DLD1 (cell line): ENCODE measurements at regions not wholly inside any gene's neighbourhood (a gene's known extent, or its start where the extent isn't known, plus 50 kb on each side); places are given as distances from the start of the nearest gene placed in this dataset.
"Not testable (repeated sequence)": the region's sequence is repeated elsewhere in the genome, so short reads cannot be mapped to it uniquely, and the experiment has no call there.

Experiments
- in situ Hi-C: cut with HindIII; loops from 2 replicates; pipeline ENCODE4 v1.10.0; 2017; ENCODE audit warnings: low sequenced_read_pairs

DNA sequence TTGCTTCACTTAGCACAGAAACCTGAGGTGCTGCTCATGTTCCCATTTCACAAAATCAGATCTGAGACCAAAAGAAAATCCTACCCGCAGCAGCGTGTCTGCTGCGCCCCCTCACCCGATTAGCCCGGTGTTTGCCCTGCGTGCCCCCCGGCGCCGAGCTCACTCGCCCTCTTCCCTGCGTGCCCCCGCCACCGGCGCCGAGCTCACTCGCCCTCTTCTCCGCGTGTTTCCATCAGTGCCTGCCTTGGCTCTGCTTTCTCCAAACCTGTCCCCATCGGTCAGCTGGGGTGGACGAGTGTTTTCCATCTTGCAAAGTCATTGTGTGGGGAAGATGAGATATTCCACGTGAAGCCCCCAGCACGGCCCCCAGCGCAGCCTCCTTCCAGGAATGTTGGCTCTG lies 225.3 kb upstream of the PITRM1 start:
- in situ Hi-C loops = no loop called here

DNA sequence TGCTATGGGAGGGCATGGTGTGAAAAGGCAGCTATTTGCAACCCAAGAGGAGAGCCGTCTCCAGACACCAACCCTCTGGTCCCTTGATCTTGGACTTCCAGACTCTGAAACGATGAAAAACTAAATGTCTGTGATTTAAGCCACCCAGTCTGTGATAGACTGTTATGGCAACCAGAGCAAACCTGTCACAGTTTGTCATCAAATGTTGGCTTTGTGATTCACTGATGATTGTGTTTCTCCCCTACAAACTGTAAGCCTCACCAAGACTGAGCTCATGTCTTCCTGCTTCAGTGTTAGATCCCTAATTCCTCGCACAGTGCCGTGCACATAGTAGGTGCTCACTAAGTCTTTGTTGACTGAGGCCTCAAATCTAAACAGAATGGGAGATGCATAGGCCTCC lies 224.6 kb upstream of the PITRM1 start:
- in situ Hi-C loops = no loop called here

GRCh38 chr10:3396116-3396515 lies 223.5 kb upstream of the PITRM1 start:
- in situ Hi-C loops = no loop called here

- in situ Hi-C loops = no loop called here
Observed at GRCh38 chr10:3395458-3395861, 222.9 kb upstream of the PITRM1 start.

GRCh38 chr10:3395041-3395440 lies 222.5 kb upstream of the PITRM1 start:
- in situ Hi-C loops = no loop called here

GRCh38 chr10:3393958-3394357 lies 221.4 kb upstream of the PITRM1 start:
- in situ Hi-C loops = no loop called here

GRCh38 chr10:3391657-3392056 lies 219.1 kb upstream of the PITRM1 start:
- in situ Hi-C loops = no loop called here

- in situ Hi-C loops = no loop called here
Observed at GRCh38 chr10:3389130-3389529, 216.5 kb upstream of the PITRM1 start.

GRCh38 chr10:3385487-3385886 lies 212.9 kb upstream of the PITRM1 start:
- in situ Hi-C loops = no loop called here

- in situ Hi-C loops = loop anchor here (5.0 kb wide), 1 partner anchor 55 kb away; no protein-coding TSS in a partner anchor
Observed at GRCh38 chr10:3382092-3382491, 209.5 kb upstream of the PITRM1 start.

DNA sequence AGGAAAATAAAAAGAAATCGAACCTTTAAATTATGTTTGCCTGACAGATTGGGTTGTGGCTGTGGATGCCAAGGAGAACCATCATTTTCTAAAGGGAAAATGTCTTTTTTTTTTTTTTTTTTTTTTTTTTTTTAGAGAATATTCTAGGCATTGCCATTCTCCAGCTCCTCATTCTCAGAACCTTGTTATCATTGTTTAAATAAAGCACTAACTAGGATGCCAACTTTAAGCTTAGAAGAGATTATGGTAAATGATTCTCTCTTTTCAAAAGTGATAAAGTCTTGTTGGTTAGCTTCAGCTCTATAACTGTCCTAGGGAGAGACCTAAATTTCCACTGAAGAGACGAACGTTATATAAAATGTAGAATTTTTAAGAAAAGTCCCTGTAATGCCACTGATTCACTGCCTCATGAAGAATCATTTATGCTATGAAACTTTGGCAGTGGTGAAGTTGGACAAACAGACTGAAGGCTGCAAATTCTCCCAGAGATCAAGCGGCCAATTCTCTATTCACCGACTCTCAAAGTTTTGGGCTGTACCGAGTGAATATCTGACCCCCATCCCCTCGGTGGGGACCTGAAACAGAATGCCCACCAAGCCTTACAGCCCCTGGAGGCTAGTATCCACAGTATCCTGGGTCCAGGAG lies 207.9 kb upstream of the PITRM1 start:
- in situ Hi-C loops = loop anchor here (5.0 kb wide), 1 partner anchor 57 kb away; no protein-coding TSS in a partner anchor

DNA sequence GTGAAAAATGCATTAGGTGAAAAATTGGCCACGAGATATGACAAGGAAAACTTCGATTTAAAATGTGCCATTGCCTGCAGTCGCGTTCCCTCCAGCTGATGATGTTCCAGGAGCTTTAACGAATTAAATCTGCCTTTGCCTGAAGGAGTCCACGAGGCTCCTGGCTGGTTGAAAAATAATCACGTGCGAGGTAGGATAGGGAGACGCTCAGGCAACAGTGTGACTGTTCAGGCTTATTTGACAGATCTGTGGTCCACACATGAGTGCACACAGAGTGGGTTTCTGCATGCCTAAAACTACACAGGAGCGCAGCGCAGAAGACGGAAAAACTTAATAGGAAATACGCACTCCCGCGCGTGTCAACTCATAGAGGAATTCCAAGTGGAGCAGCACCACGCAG lies 204.0 kb upstream of the PITRM1 start:
- in situ Hi-C loops = no loop called here

GRCh38 chr10:3375505-3375904 lies 202.9 kb upstream of the PITRM1 start:
- in situ Hi-C loops = no loop called here

DNA sequence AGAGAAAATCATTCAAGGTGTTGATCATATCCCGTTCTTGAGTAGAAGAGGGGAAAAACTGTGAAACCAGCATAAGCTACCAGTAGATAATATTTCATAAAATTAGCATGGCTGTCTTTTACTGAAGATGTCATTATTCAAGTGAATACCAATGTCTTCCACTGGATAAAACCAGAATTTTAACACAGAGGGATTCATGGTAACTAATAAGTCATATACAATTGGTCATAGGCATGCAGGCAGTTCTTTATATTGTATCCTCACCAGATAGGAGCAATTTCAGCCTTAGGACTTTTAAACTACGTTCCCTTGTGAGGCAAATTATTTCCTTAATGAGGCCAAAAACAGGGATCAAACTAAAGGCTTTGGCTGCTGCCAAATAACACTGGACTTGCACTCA lies 202.3 kb upstream of the PITRM1 start:
- in situ Hi-C loops = no loop called here

GRCh38 chr10:3373374-3374027 lies 200.9 kb upstream of the PITRM1 start:
- in situ Hi-C loops = not testable (repeated sequence)

- in situ Hi-C loops = no loop called here
Observed at GRCh38 chr10:3372281-3372680, 199.7 kb upstream of the PITRM1 start.

GRCh38 chr10:3371624-3372023 lies 199.0 kb upstream of the PITRM1 start:
- in situ Hi-C loops = not testable (repeated sequence)

- in situ Hi-C loops = no loop called here
Observed at GRCh38 chr10:3366735-3367405, 194.3 kb upstream of the PITRM1 start.

GRCh38 chr10:3366043-3366442 lies 193.5 kb upstream of the PITRM1 start:
- in situ Hi-C loops = no loop called here

DNA sequence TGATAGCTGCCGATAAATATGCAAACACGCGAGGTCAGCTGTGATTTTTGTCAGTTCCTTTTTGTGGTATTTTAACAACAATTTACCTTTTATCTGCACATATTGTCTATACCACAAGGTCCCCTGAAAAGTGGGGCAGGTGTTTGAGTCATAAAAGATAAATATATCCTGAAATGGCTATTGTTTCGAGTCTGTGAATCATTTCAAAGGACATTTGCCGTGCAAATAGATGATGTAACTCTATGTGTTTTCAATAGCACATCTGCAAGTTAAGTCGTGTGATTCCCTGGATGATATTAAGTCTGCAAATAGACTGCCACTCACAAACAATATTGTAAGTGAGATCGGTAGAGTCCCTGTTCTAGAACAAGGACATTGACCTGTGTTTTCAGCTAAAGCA lies 193.0 kb upstream of the PITRM1 start:
- in situ Hi-C loops = no loop called here

- in situ Hi-C loops = no loop called here
Observed at GRCh38 chr10:3364768-3365480, 192.3 kb upstream of the PITRM1 start.
